ENCODE measurements at regions not wholly inside any gene's neighbourhood (a gene's known extent, or its start where the extent isn't known, plus 50 kb on each side); places are given as distances from the start of the nearest gene placed in this dataset.
"Not testable (repeated sequence)": the region's sequence is repeated elsewhere in the genome, so short reads cannot be mapped to it uniquely, and the experiment has no call there.

DNA sequence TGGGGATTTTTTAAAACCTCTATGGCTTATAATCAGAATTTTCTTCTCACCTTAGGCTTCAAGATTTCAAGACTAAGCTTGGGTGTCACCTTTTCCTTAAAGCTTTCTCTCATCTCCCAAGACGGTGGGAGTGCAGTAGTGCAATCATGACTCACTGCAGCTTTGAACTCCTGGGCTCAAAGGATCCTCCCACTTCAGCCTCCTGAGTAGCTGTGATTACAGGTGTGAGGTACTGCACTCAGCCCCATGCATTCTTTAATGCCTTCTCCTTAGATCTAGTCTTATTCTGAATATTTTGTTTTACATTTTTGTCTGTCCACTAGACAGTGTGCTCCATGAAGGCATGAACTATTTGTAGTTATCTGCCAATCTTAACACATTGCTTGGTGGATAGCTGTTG, 55.7 kb upstream of the FAT3 start:
- POLR2A ChIA-PET, result no interaction called here
- no peak for DNase-seq
- no peak overlapping the region for H3K4me3 Mint-ChIP-seq
- ATAC-seq, result no peak
- peaks cover 0 to 9% (median 2%) of the 10 kb centered on the region in 9 donors for H3K9me3 Mint-ChIP-seq
- H3K4me1 Mint-ChIP-seq, result no peaks in the 10 kb centered on the region
- H3K27me3 Mint-ChIP-seq, result no peaks in the 10 kb centered on the region
- H3K27ac Mint-ChIP-seq, result no peak overlapping the region
- no peaks in the 10 kb centered on the region for H3K36me3 Mint-ChIP-seq

DNA sequence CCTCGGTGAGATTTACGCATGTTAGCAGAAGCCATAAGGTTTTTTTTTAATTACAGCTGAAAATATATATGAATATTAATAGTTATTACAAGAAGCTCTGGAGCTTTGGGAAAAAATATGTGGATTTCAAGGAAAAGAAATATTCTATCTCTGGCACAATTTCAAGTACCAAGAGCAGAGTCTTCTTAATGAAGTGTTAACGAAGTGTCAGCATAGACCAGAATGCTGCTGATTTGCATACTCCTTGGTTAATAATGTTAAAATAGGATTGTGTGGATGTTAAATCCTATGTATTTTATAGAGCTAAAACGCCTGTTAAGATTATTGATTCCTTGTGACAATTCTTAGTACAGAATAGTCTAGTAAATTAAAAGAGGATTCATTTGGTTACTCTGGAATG, 57.0 kb upstream of the FAT3 start:
- no peaks in the 10 kb centered on the region for H3K36me3 Mint-ChIP-seq
- H3K4me3 Mint-ChIP-seq, result no peak overlapping the region
- POLR2A ChIA-PET, result no interaction called here
- H3K9me3 Mint-ChIP-seq, result peaks cover 0 to 9% (median 0%) of the 10 kb centered on the region in 9 donors
- no peak overlapping the region for H3K27ac Mint-ChIP-seq
- H3K4me1 Mint-ChIP-seq, result no peaks in the 10 kb centered on the region
- no peak for DNase-seq
- no peaks in the 10 kb centered on the region for H3K27me3 Mint-ChIP-seq
- no peak for ATAC-seq

DNA sequence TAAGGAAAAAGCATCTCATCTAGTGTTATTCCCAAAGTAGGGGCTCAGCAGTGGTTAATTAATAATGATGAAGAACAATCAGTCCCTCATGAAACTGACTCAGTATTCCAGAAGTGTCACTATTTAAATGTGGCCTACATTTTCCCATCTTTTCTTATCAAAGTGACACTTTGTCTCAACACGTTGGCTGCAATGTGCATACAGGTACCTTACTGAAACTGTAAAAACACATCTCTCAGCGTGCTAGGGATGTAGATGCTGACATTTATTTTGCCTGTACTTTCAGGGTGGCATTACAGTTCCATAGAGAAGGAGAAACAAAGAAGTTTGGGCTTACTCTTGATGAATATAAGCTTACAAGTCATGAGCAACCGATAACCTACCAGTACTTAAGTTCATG, 58.3 kb upstream of the FAT3 start:
- ATAC-seq (no peak), DNase-seq (no peak)
- Mint-ChIP-seq H3K27me3 (no peaks in the 10 kb centered on the region), H3K36me3 (no peaks in the 10 kb centered on the region), H3K4me1 (no peaks in the 10 kb centered on the region), H3K9me3 (peaks cover 0 to 9% (median 0%) of the 10 kb centered on the region in 9 donors), H3K4me3 (no peak overlapping the region), H3K27ac (no peak overlapping the region)
- POLR2A ChIA-PET, result no interaction called here

DNA sequence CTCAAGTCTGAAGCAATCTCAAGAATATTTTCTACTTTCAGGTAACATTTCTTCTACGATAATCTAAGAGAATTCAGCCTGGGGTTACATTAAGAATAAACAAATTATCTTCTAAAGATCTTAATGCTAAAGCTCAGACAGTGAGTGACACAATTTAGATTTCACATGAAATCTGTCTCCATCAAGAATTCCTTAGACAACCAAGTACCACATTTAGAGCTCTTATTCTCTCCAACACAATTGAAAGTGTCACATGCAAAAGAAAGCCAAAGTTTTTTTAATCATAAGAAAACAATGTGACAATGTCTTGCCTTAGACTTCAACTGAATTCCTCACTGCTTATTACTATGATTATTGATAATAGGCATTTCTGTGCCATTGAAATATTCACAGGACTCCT, 60.7 kb upstream of the FAT3 start:
- Mint-ChIP-seq H3K4me1 (no peaks in the 10 kb centered on the region), H3K27ac (no peak overlapping the region), H3K9me3 (peaks cover 0 to 7% (median 0%) of the 10 kb centered on the region in 9 donors), H3K36me3 (no peaks in the 10 kb centered on the region), H3K4me3 (no peak overlapping the region), H3K27me3 (no peaks in the 10 kb centered on the region)
- no peak for ATAC-seq
- POLR2A ChIA-PET, result no interaction called here
- no peak for DNase-seq

GRCh38 chr11:92162776-92163175, 61.8 kb upstream of the FAT3 start:
- H3K36me3 Mint-ChIP-seq, result no peaks in the 10 kb centered on the region
- POLR2A ChIA-PET, result no interaction called here
- no peaks in the 10 kb centered on the region for H3K27me3 Mint-ChIP-seq
- H3K4me3 Mint-ChIP-seq, result no peak overlapping the region
- peaks cover 0 to 7% (median 0%) of the 10 kb centered on the region in 9 donors for H3K9me3 Mint-ChIP-seq
- ATAC-seq (no peak), DNase-seq (no peak)
- H3K27ac Mint-ChIP-seq, result no peak overlapping the region
- H3K4me1 Mint-ChIP-seq, result no peaks in the 10 kb centered on the region

- no peak overlapping the region for H3K27ac Mint-ChIP-seq
- no peak overlapping the region for H3K4me3 Mint-ChIP-seq
- POLR2A ChIA-PET, result no interaction called here
- H3K9me3 Mint-ChIP-seq, result peaks cover 0 to 14% (median 3%) of the 10 kb centered on the region in 9 donors
- ATAC-seq (no peak), DNase-seq (no peak)
- H3K36me3 Mint-ChIP-seq, result no peaks in the 10 kb centered on the region
- no peaks in the 10 kb centered on the region for H3K4me1 Mint-ChIP-seq
- H3K27me3 Mint-ChIP-seq, result no peaks in the 10 kb centered on the region
Measured at GRCh38 chr11:92159931-92160330, 64.7 kb upstream of the FAT3 start.

- H3K4me3 Mint-ChIP-seq, H3K27ac Mint-ChIP-seq, H3K4me1 Mint-ChIP-seq, ATAC-seq, DNase-seq, POLR2A ChIA-PET, H3K27me3 Mint-ChIP-seq, H3K36me3 Mint-ChIP-seq: not testable (repeated sequence)
- peaks cover 0 to 14% (median 3%) of the 10 kb centered on the region in 9 donors for H3K9me3 Mint-ChIP-seq
Measured at GRCh38 chr11:92157390-92157789, 67.2 kb upstream of the FAT3 start.

DNA sequence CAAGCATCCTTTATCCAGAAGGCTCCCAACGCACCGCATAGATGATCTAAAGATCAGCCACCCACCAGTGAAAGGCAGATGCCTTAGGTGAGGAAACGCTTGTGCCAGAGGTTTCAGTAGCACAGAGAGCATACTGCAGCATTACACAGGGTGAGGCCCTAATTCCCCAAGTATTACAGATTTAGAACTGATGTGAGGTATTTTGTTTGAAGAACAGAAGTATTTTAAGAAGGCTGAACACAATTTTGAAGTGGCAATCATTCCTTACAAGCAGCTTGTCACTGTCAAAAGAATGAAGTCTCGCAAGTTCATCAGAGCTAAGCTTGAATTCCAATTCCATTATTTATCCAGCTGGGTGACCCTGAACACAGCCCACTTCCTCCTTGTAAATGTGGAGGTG, 70.0 kb upstream of the FAT3 start:
- Mint-ChIP-seq H3K27me3 (no peaks in the 10 kb centered on the region), H3K4me1 (no peaks in the 10 kb centered on the region), H3K36me3 (no peaks in the 10 kb centered on the region), H3K9me3 (peaks cover 0 to 16% (median 4%) of the 10 kb centered on the region in 9 donors), H3K27ac (no peak overlapping the region), H3K4me3 (no peak overlapping the region)
- DNase-seq (no peak), ATAC-seq (no peak)
- POLR2A ChIA-PET, result no interaction called here

GRCh38 chr11:92154110-92154509, 70.5 kb upstream of the FAT3 start:
- ATAC-seq (no peak), DNase-seq (no peak)
- peaks cover 0 to 16% (median 4%) of the 10 kb centered on the region in 9 donors for H3K9me3 Mint-ChIP-seq
- POLR2A ChIA-PET, result no interaction called here
- H3K4me1 Mint-ChIP-seq, result no peaks in the 10 kb centered on the region
- no peak overlapping the region for H3K27ac Mint-ChIP-seq
- H3K4me3 Mint-ChIP-seq, result no peak overlapping the region
- no peaks in the 10 kb centered on the region for H3K36me3 Mint-ChIP-seq
- H3K27me3 Mint-ChIP-seq, result no peaks in the 10 kb centered on the region

- Mint-ChIP-seq H3K27me3 (no peaks in the 10 kb centered on the region), H3K27ac (no peak overlapping the region)
Measured at GRCh38 chr11:92153542-92153941, 71.1 kb upstream of the FAT3 start.

DNA sequence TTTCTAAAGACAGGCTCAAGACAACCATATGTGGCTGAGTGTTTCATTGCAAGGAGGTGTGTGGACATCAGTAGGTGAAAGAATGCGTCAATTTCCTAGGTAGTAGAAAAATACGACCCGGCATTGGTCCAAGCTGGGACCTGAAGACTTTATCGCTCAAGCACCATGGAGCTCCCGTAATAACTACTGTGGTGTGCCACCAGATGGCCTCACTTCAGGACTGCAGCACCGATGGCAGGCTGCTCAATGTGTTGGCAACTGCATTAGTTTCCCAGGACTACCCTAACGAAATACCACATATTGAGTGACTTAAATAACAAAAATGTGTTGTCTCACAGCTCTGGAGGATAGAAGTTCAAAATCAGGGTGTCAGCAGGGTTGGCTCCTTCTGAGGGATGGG, 72.4 kb upstream of the FAT3 start:
- Mint-ChIP-seq H3K27me3 (no peaks in the 10 kb centered on the region), H3K4me1 (no peaks in the 10 kb centered on the region), H3K9me3 (peaks cover 0 to 18% (median 5%) of the 10 kb centered on the region in 9 donors), H3K4me3 (no peak overlapping the region), H3K27ac (no peak overlapping the region), H3K36me3 (no peaks in the 10 kb centered on the region)
- DNase-seq (no peak), ATAC-seq (no peak)
- POLR2A ChIA-PET, result no interaction called here

More at GRCh38 chr11:92153542-92153941, 71.1 kb upstream of the FAT3 start:
- Mint-ChIP-seq H3K36me3 (no peaks in the 10 kb centered on the region), H3K9me3 (peaks cover 0 to 16% (median 4%) of the 10 kb centered on the region in 9 donors), H3K4me1 (no peaks in the 10 kb centered on the region), H3K4me3 (no peak overlapping the region)
- no peak for DNase-seq
- ATAC-seq, result no peak
- POLR2A ChIA-PET, result no interaction called here

DNA sequence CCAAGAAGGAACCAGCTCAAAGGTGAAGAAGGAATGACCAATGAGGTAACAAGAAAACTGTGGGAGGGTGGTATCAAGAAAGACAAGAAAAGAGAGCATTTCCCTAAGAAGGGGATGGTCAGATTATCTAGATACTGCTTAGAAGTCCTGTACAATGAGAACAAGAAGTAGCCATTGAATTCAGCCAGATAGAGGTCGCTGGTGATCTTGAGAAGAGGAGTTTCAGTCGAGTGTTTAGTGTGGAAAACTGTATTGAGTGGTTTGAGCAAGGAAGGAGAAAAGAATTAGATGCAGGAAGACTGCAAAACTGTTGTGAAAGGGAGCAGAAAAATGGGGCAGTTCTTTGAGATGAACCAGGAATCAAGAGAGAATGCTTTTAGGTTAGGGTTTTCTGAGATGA, 74.6 kb upstream of the FAT3 start:
- Mint-ChIP-seq H3K4me3 (no peak overlapping the region), H3K27ac (no peak overlapping the region)
- POLR2A ChIA-PET, result no interaction called here

DNA sequence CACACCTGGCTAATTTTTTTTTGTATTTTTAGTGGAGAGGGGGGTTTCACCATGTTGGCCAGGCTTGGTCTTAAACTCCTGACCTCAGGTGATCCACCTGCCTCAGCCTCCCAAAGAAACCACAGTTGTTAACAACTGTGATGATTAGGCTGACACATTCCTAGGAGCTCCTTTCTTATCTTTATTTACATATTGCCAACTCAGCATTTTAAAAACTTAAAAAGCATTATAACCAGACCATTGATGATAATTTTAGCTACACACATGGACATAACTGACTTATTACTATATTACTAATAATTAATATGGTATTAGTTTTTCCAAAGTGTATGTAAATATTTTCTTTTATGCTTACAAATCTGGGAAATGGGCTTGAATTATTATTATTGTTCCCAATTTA, 82.9 kb upstream of the FAT3 start:
- POLR2A ChIA-PET, result no interaction called here
- Mint-ChIP-seq H3K27me3 (no peaks in the 10 kb centered on the region), H3K4me1 (peaks cover 0 to 2% (median 0%) of the 10 kb centered on the region in 4 donors), H3K27ac (no peak overlapping the region), H3K4me3 (no peak overlapping the region), H3K36me3 (no peaks in the 10 kb centered on the region), H3K9me3 (peaks cover 0 to 7% (median 1%) of the 10 kb centered on the region in 9 donors)
- ATAC-seq, result no peak
- DNase-seq, result no peak

More for the DNA sequence above, 74.6 kb upstream of the FAT3 start:
- DNase-seq (no peak), ATAC-seq (no peak)
- H3K4me1 Mint-ChIP-seq, result peaks cover 0 to 2% (median 0%) of the 10 kb centered on the region in 4 donors
- no peaks in the 10 kb centered on the region for H3K27me3 Mint-ChIP-seq
- peaks cover 0 to 14% (median 4%) of the 10 kb centered on the region in 9 donors for H3K9me3 Mint-ChIP-seq
- no peaks in the 10 kb centered on the region for H3K36me3 Mint-ChIP-seq

DNA sequence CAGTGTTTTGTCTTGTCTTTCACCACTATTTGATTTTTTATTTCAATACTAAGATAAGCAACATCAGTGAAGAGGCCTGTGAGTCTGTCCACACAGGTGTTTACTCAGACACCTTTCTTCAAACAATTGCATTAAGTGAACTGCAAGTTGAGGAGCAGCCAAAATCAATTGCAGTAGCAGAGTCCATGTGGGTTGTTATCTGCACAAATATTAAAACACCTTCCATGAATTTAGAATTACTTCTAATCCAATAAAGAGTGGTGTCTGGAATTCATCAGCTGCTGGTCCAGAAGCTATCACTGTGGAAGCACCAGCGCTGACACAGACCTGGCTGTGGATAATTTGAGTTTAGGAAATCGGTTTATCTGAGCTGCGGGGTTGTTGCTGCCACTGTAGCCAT, 83.5 kb upstream of the FAT3 start:
- H3K36me3 Mint-ChIP-seq, result no peaks in the 10 kb centered on the region

More for the DNA sequence above, 83.5 kb upstream of the FAT3 start:
- DNase-seq, result no peak
- POLR2A ChIA-PET, result no interaction called here
- Mint-ChIP-seq H3K4me1 (peaks cover 0 to 2% (median 0%) of the 10 kb centered on the region in 4 donors), H3K27ac (no peak overlapping the region), H3K9me3 (peaks cover 0 to 11% (median 1%) of the 10 kb centered on the region in 9 donors), H3K4me3 (no peak overlapping the region), H3K27me3 (no peaks in the 10 kb centered on the region)
- ATAC-seq, result no peak

Data from naive thymus-derived CD8-positive, alpha-beta T cell (primary cell).